BJ (cell line): ENCODE measurements at regions not wholly inside any gene's neighbourhood (a gene's known extent, or its start where the extent isn't known, plus 50 kb on each side); places are given as distances from the start of the nearest gene placed in this dataset.

Source experiments
- CTCF ChIA-PET: fragments of 350-600 bp; formaldehyde crosslinking; extraction: SDS; loops from one replicate; lab custom pipeline; 2021; ENCODE audit warnings: antibody characterized with exemption, inconsistent platforms; lab: Yijun Ruan, JAX
- POLR2A ChIA-PET: fragments of 300-600 bp; sonication (Branson Sonifier 250); formaldehyde crosslinking; extraction: SDS; loops from one replicate; lab custom pipeline; 2021; ENCODE audit warnings: antibody characterized with exemption; lab: Charles Lee
- DNase-seq: peaks from one replicate; pipeline ENCODE4 v3.0.0-alpha.2; 2011; ENCODE audit warnings: low read depth
- H3K27me3 ChIP-seq: 2 replicates; pipeline ENCODE4 v1.6.0; 2011; ENCODE audit warnings: low read length; ENCODE audit not compliant: control insufficient read depth, insufficient read depth
- H3K36me3 ChIP-seq: 2 replicates; pipeline ENCODE4 v1.5.1; 2011; ENCODE audit warnings: low read length; ENCODE audit not compliant: control insufficient read depth, insufficient read depth
- H3K4me3 ChIP-seq: 2 replicates; pipeline ENCODE4 v1.5.1; 2011; ENCODE audit warnings: low read depth, mild to moderate bottlenecking, control low read depth, low read length
- CTCF ChIP-seq: IDR thresholded peaks from 2 replicates; pipeline ENCODE4 v1.5.1; 2011; ENCODE audit warnings: low read depth, mild to moderate bottlenecking, control low read depth, inconsistent platforms, low read length, moderate library complexity; ENCODE audit not compliant: insufficient read depth

- no peak for TF ChIP-seq CTCF
- no peaks in the 10 kb centered on the region for H3K36me3 ChIP-seq
- POLR2A ChIA-PET, result no interaction called here
- CTCF ChIA-PET, result no interaction called here
- no peaks in the 10 kb centered on the region for H3K27me3 ChIP-seq
- no peak overlapping the region for H3K4me3 ChIP-seq
- no peak for DNase-seq
Observed at GRCh38 chr6:132140189-132140588, 189.0 kb upstream of the CCN2 start.

- no peak for TF ChIP-seq CTCF
- CTCF ChIA-PET, result no interaction called here
- no peak for DNase-seq
- Histone ChIP-seq H3K36me3 (no peaks in the 10 kb centered on the region), H3K4me3 (no peak overlapping the region), H3K27me3 (no peaks in the 10 kb centered on the region)
- POLR2A ChIA-PET, result no interaction called here
Observed at GRCh38 chr6:132139611-132140010, 188.4 kb upstream of the CCN2 start.

- TF ChIP-seq CTCF, result no peak
- no peak overlapping the region for H3K4me3 ChIP-seq
- no peaks in the 10 kb centered on the region for H3K27me3 ChIP-seq
- CTCF ChIA-PET, result no interaction called here
- DNase-seq, result no peak
- no peaks in the 10 kb centered on the region for H3K36me3 ChIP-seq
- POLR2A ChIA-PET, result no interaction called here
Observed at GRCh38 chr6:132136981-132137380, 185.8 kb upstream of the CCN2 start.

GRCh38 chr6:132135409-132135808 is 184.2 kb upstream of the CCN2 start:
- Histone ChIP-seq H3K27me3 (no peaks in the 10 kb centered on the region), H3K36me3 (no peaks in the 10 kb centered on the region), H3K4me3 (no peak overlapping the region)
- ChIA-PET POLR2A (no interaction called here), CTCF (interaction anchor here (0.6 kb wide), 1 partner anchor 32 kb away, joined by 3 read pairs; no protein-coding TSS in a partner anchor)
- no peak for TF ChIP-seq CTCF
- DNase-seq, result no peak

GRCh38 chr6:132133736-132134445 is 182.7 kb upstream of the CCN2 start:
- ChIA-PET CTCF (interaction anchor here (1.1 to 1.4 kb wide), 2 partner anchors 17 to 178 kb away, joined by 3 to 4 read pairs; no protein-coding TSS in a partner anchor), POLR2A (interaction anchor here (0.7 to 1.8 kb wide), 3 partner anchors 183 to 187 kb away, joined by 5 to 15 read pairs (median 13); partner anchors contain the start of gene CCN2)
- no peak for TF ChIP-seq CTCF
- Histone ChIP-seq H3K36me3 (no peaks in the 10 kb centered on the region), H3K27me3 (no peaks in the 10 kb centered on the region), H3K4me3 (no peak overlapping the region)
- DNase-seq, result no peak
